COR-L47 (cell line): ENCODE measurements at regions not wholly inside any gene's neighbourhood (a gene's known extent, or its start where the extent isn't known, plus 50 kb on each side); places are given as distances from the start of the nearest gene placed in this dataset.
"Not testable (repeated sequence)": the region's sequence is repeated elsewhere in the genome, so short reads cannot be mapped to it uniquely, and the experiment has no call there.

ENCODE experiments used
- DNase-seq: peaks from one replicate; lab custom pipeline; 2025; lab: John Stamatoyannopoulos, UW

GRCh38 chr16:11414815-11415775 is 69.8 kb downstream of the RMI2 start:
- DNase-seq, result no peak

- no peak for DNase-seq
These were observed 71.2 kb downstream of the RMI2 start for GRCh38 chr16:11416228-11417001.

GRCh38 chr16:11417487-11417886 is 72.2 kb downstream of the RMI2 start:
- no peak for DNase-seq

- no peak for DNase-seq
These were observed 73.2 kb downstream of the RMI2 start for GRCh38 chr16:11418506-11418905.

- DNase-seq, result not testable (repeated sequence)
These were observed 74.8 kb downstream of the RMI2 start for GRCh38 chr16:11420067-11420466.

- no peak for DNase-seq
These were observed 75.6 kb downstream of the RMI2 start for GRCh38 chr16:11420895-11421294.

DNA sequence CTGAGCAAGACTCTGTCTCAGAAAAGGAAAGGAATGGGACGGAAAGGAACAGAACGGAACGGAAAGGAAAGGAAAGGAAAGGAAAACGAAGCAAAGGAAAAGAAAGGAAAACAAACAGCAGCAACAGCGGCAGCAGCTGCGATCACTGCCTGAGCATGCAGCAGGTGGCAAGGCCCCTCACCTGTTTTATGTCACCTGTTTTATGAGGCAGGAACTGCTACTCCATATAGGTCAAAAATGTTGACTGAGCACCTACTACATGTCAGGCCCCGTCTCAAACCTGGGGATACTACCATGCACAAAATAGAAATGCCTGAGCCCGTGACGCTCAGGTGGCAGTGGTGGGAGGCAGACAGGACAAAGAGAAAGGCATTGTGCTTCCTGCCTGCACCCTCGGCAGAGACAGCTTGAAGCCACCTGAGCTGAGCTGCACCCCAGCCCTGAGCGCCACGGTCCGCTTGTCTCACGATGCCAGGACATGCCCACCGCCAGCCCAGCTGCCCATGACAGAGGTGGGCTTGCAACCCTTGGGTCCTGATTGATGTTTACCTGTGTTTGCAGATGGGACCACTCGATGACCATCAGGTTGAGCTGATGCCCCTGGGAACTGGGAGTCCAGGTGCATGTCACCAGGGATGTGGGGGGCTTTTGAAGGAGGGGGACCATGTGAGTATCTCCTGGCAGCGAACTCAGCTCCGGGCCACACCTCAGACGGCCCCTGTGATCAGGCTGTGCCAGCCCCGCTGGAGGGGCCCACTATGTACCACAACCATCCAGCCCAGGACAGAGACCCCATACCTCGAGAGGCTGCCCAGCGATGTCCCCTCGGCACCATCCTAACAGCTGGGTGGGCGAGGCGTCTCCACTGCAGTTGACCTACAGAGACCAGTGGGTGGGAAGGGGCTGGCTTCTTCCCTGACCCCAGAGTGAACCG is 77.4 kb downstream of the RMI2 start:
- DNase-seq, result no peak

- DNase-seq, result no peak
These were observed 78.3 kb downstream of the RMI2 start for GRCh38 chr16:11423315-11424117.

DNA sequence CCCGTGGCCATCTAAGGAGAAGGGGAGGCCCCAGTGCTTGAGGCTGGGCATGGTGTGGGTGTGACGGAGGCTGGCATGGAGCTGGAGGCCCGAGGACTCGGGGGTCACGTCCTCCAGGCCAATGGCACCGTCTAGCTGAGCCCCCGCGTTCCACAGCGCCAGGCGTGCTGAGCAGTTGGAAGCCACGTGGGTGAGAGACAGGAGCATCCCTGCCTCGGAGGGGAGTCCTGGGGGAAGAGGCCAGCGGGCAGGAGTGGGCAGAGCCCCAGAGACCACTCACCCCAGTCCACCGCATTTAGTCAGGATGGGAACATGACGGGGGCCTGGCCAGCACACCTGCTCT is 78.8 kb downstream of the RMI2 start:
- no peak for DNase-seq

DNA sequence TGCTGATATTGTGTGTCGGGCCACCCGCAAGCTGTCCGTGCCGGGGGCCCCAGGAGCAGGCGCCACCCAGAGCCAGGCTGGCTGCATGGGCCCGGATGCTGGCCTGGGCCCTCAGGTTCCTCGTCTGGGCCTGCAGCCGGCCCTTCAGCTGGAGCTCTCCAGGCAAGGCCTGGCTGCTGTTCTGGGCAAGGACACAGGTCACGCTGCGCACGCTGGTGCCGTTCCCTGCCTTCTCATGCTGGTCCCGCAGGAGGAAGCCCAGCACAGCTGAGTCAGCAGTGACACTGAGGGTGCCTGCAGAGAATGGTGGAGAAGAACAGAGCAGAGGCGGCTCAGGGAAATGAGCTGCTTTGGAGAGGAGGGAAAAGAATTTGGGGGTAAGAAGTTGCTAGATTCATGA is 79.9 kb downstream of the RMI2 start:
- no peak for DNase-seq

GRCh38 chr16:11428623-11428953 is 83.3 kb downstream of the RMI2 start:
- DNase-seq, result no peak

GRCh38 chr16:11429123-11429522 is 83.9 kb downstream of the RMI2 start:
- no peak for DNase-seq

GRCh38 chr16:11429823-11430222 is 84.6 kb downstream of the RMI2 start:
- no peak for DNase-seq

DNA sequence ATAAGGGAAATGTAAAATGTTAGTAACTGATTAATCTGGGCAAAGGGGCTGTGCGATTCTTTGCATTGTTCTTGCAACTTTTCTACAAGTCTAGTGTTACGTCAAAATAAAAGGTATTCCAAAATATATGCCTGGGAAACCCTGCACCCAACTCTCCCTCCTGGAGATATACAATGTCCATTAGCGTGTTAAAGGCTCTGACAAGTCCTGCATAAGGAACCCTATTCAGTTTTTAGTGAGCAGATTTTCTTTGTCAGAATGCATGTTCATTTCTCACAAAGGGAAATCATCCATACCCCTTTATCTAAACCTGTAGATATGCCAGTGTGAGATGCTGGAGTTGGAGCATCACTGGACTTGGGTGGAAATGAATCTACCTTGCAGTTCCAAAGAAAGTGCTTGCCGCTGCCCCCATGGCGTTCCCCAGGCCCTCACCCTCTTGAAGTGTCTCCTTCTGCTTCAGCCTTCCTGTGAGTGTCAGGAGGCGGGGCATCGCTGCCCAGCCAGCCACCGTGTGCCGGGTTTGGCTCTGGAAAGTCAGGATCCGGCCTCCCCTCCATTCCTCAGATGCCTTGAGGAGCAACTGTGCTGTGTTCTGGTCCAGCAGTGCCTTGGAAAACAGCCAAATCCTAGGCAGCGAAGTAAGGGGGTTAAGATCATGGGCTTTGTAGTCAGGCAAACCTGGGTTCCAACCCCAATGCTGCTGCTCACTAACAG is 85.5 kb downstream of the RMI2 start:
- no peak for DNase-seq

DNA sequence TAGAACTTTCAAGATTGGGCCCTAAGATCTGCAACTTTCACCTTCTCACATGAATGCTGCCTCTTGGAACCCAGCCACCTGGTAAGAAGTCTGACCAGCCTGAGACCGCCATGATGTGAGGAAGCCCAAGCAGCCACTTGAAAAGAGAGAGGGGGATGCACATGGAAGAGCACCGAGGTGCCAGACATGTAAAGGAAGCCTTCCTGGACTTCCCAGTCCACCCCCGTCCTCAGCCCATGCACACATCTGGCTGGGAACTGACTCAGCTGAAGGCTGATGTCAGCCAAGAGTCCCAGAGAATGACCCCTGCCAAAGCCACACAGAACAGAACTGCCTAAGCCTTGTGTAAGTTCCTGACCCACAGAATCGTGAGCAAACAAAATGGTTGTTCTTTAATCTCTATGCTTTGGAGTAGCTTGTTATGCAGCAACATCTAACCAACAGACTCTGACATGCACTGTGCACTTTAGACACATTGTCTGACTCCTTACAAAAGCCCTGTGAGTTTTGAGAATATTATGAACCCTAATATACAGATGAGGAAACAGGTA is 86.7 kb downstream of the RMI2 start:
- DNase-seq, result no peak

DNA sequence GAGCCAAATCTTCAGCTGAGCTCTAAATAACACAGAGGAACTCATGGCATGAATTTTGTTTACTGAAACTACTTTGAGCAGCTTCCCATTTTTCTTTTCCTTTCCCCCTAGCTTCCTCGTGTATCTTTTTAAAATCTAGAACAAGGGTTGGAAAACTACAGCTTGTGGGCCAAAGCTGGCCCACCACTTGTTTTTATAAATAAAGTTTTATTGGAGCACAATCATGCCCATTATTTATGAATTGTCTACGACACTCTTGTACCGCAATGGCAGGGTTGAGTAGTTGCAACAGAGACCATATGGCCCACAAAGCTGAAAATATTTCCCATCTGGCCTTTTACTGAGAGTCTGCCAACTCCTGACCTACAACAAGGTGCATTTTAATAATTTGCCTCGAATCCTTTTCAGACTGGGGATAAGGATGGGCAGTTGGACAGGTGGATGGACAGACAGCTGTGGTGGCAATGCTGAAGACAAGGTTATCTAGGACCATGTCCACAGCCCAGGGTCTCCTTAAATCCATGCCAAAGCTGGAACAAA is 87.7 kb downstream of the RMI2 start:
- no peak for DNase-seq

- DNase-seq, result no peak
These were observed 90.3 kb downstream of the RMI2 start for GRCh38 chr16:11435576-11435975.

- DNase-seq, result no peak
These were observed 91.8 kb downstream of the RMI2 start for GRCh38 chr16:11437069-11437468.

DNA sequence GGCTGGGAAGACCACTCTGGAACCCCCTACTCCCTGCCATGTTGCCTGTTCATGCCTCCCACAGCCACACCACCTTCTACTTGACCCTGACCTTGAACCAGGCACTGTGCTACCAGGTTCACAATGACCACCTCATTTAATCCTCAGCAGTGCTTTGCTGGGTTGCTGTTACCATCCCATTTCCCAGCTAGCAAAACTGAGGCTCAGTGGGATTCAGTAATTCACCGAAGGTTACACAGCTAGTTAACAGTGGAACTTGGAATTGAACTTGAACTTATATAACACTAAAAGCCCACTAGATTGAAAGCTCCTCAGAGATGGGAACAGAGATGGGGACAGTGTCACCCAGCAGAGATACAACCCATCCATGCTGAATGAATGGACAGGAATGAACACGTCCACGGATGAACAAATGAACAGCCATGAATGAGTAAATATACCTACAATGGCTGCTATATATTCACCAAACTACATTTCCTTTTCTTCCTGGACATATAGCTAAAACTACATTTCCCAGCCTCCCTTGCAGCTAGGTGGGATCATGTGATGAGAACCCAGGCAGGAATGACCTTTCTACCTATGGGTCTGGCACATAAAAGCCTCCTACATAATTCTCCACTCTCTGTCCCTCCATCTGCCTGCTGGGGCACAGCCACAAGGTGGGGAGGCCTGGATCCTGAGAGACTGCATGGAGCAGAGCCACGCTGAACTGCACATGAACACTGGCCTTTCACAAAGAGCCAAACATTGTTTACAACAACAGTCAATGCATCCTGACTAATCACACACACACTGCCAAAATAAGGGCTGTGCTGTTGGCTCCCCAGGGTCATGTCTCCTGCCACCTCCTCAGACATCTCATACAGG is 94.8 kb downstream of the RMI2 start:
- DNase-seq, result no peak
